Loucy (cell line): ENCODE measurements at regions not wholly inside any gene's neighbourhood (a gene's known extent, or its start where the extent isn't known, plus 50 kb on each side); places are given as distances from the start of the nearest gene placed in this dataset.

Experiments used
- CTCF ChIP-seq: fragments of 200-600 bp; sonication (generic); conservative IDR thresholded peaks from 2 replicates; pipeline ENCODE4 v1.5.1; 2014; ENCODE audit warnings: mild to moderate bottlenecking, antibody characterized with exemption, low read length
- EZH2phosphoT487 ChIP-seq: fragments of 200-600 bp; IDR thresholded peaks from 2 replicates; pipeline ENCODE4 v1.6.1; 2018; ENCODE audit warnings: antibody characterized with exemption, mild to moderate bottlenecking, moderate library complexity, borderline replicate concordance

GRCh38 chr3:19065027-19065426 is 83.3 kb upstream of the KCNH8 start:
- TF ChIP-seq CTCF (peak; percentile 89), EZH2phosphoT487 (no peak)
